ENCODE measurements at regions not wholly inside any gene's neighbourhood (a gene's known extent, or its start where the extent isn't known, plus 50 kb on each side); places are given as distances from the start of the nearest gene placed in this dataset.

DNA sequence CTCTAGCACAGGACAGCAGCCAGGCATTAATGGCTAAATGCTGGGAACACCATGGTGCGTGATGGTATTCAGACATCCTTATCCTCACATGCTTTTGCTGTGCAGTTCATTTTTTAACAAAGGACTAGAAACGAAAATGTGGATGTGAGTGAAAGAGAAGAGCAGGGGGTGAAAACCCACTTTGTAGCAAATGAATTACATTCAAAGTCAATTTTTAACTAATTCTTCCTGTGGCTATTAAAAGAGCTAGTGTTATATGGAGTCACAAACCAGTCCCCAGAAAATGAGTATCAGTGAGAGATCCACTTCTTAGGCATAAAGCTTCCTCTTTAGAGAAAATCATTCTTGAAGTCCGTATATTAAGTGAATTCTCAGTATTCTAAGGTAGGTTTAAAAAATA, 592.0 kb upstream of the LMO3 start:
- Mint-ChIP-seq H3K27ac (ENCODE audit: unreplicated experiment) (peak overlapping the region; percentile 21), H3K27me3 (ENCODE audit: low read depth) (no peaks in the 10 kb centered on the region), H3K9me3 (no peaks in the 10 kb centered on the region), H3K4me1 (peaks cover 14% of the 10 kb centered on the region), H3K36me3 (ENCODE audit: low read depth) (no peaks in the 10 kb centered on the region), H3K4me3 (no peak overlapping the region)
- no peak for TF ChIP-seq CTCF (conservative IDR thresholded peaks at IDR 0.05)
- DNase-seq (ENCODE audit: low read depth, low spot score) = no peak

DNA sequence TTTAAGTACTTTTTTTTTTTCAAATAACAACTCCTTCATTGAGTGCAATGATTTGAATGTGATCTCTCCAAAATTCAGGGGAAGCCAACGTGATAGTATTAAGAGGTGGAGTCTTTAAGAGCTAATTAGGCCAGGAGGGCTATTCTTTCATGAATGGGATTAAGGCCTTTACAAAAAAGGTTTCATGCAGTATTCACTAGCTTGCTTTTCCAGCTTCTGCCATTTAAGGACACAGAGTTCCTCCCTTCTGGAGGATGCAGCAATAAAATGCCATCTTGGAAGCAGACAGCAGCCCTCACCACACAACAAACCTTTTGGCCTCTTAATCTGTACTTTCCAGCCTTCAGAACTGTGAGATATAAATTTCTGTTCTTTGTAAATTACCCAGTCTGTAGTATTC, 586.8 kb upstream of the LMO3 start:
- Mint-ChIP-seq H3K27ac (ENCODE audit: unreplicated experiment) (peak overlapping the region; percentile 17), H3K9me3 (peaks cover 3% of the 10 kb centered on the region), H3K4me3 (no peak overlapping the region), H3K27me3 (ENCODE audit: low read depth) (no peaks in the 10 kb centered on the region), H3K36me3 (ENCODE audit: low read depth) (no peaks in the 10 kb centered on the region), H3K4me1 (peaks cover 4% of the 10 kb centered on the region)
- no peak for TF ChIP-seq CTCF (conservative IDR thresholded peaks at IDR 0.05)
- DNase-seq (ENCODE audit: low read depth, low spot score) = no peak

- Mint-ChIP-seq H3K4me3 (no peak overlapping the region), H3K4me1 (peaks cover 3% of the 10 kb centered on the region), H3K27ac (ENCODE audit: unreplicated experiment) (no peak overlapping the region), H3K36me3 (ENCODE audit: low read depth) (no peaks in the 10 kb centered on the region), H3K9me3 (no peaks in the 10 kb centered on the region), H3K27me3 (ENCODE audit: low read depth) (no peaks in the 10 kb centered on the region)
- DNase-seq (ENCODE audit: low read depth, low spot score) = no peak
- TF ChIP-seq CTCF (conservative IDR thresholded peaks at IDR 0.05) = no peak
Observed at GRCh38 chr12:17169726-17170471, 563.9 kb upstream of the LMO3 start.

- DNase-seq (ENCODE audit: low read depth, low spot score) = no peak
- TF ChIP-seq CTCF (conservative IDR thresholded peaks at IDR 0.05) = no peak
- Mint-ChIP-seq H3K27ac (ENCODE audit: unreplicated experiment) (no peak overlapping the region), H3K36me3 (ENCODE audit: low read depth) (no peaks in the 10 kb centered on the region), H3K4me1 (no peaks in the 10 kb centered on the region), H3K4me3 (no peak overlapping the region), H3K27me3 (ENCODE audit: low read depth) (no peaks in the 10 kb centered on the region), H3K9me3 (no peaks in the 10 kb centered on the region)
Observed at GRCh38 chr12:17159506-17160300, 553.7 kb upstream of the LMO3 start.

GRCh38 chr12:17158201-17158600, 552.2 kb upstream of the LMO3 start:
- H3K4me1 Mint-ChIP-seq = no peaks in the 10 kb centered on the region
- no peaks in the 10 kb centered on the region for H3K27me3 Mint-ChIP-seq (ENCODE audit: low read depth)
- H3K9me3 Mint-ChIP-seq = peaks cover 8% of the 10 kb centered on the region
- peaks cover 2% of the 10 kb centered on the region for H3K36me3 Mint-ChIP-seq (ENCODE audit: low read depth)
- no peak overlapping the region for H3K27ac Mint-ChIP-seq (ENCODE audit: unreplicated experiment)
- no peak for DNase-seq (ENCODE audit: low read depth, low spot score)
- H3K4me3 Mint-ChIP-seq = no peak overlapping the region
- TF ChIP-seq CTCF (conservative IDR thresholded peaks at IDR 0.05) = no peak
